Tibial nerve (tissue), 4 donors: ENCODE measurements at regions not wholly inside any gene's neighbourhood (a gene's known extent, or its start where the extent isn't known, plus 50 kb on each side); places are given as distances from the start of the nearest gene placed in this dataset.

Source experiments
- DNase-seq, 2 donors: peaks; one replicate each; pipeline ENCODE4 v3.0.0-alpha.2; 2019; ENCODE audit warnings: low spot score in 2 of 2
- H3K27ac ChIP-seq, 4 donors: fragments of 200-600 bp; sonication (generic) in 3 of 4; one replicate each; pipeline ENCODE4 v1.5.1; 2017 to 2019; ENCODE audit warnings: mild to moderate bottlenecking in 1 of 4
- H3K27me3 ChIP-seq, 2 donors: fragments of 200-600 bp; sonication (generic) in 1 of 2; one replicate each; pipeline versions ENCODE4 v1.5.1 to v1.6.0; 2017 to 2019
- H3K36me3 ChIP-seq, 3 donors: fragments of 200-600 bp; sonication (generic); one replicate each; pipeline ENCODE4 v1.5.1; 2018 to 2019
- H3K4me1 ChIP-seq, 4 donors: fragments of 200-600 bp; sonication (generic) in 3 of 4; one replicate each; pipeline ENCODE4 v1.5.1; 2017 to 2019
- H3K4me3 ChIP-seq, 4 donors: fragments of 200-600 bp; sonication (generic) in 3 of 4; one replicate each; pipeline ENCODE4 v1.5.1; 2017 to 2019; ENCODE audit warnings: mild to moderate bottlenecking in 1 of 4, moderate library complexity in 1 of 4
- H3K9me3 ChIP-seq, 4 donors: fragments of 200-600 bp; sonication (generic) in 3 of 4; one replicate each; pipeline ENCODE4 v1.5.1; 2017 to 2019
- CTCF ChIP-seq, 5 experiments: fragments of 200-600 bp in 3 of 5; fragments of 450-650 bp in 2 of 5; sonication (generic) in 3 of 5; IDR thresholded peaks; one replicate each; pipeline ENCODE4 v1.5.1; 2016 to 2019; ENCODE audit warnings: antibody characterized with exemption in 5 of 5, mild to moderate bottlenecking in 3 of 5, moderate library complexity in 2 of 5
- EP300 ChIP-seq, 2 donors: sonication (generic); formaldehyde crosslinking; IDR thresholded peaks; one replicate each; pipeline ENCODE4 v1.6.1; 2017; ENCODE audit warnings: antibody characterized with exemption in 2 of 2, mild to moderate bottlenecking in 1 of 2
- POLR2A ChIP-seq, 2 donors: fragments of 450-650 bp; IDR thresholded peaks; one replicate each; pipeline ENCODE4 v1.6.1; 2017; ENCODE audit warnings: antibody characterized with exemption in 2 of 2, mild to moderate bottlenecking in 2 of 2, moderate library complexity in 2 of 2
- WGBS, 2 donors: methylation state at CpG; one replicate each; pipeline ENCODE4 v1.1.5; 2018; 5-methylcytosine and 5-hydroxymethylcytosine counted together

- Histone ChIP-seq H3K36me3 (no peaks in the 10 kb centered on the region), H3K27ac (no peak overlapping the region), H3K4me1 (no peaks in the 10 kb centered on the region)
Observed at GRCh38 chr5:72647806-72648205, 140.6 kb upstream of the ZNF366 start.

GRCh38 chr5:72646246-72646866 is 139.1 kb upstream of the ZNF366 start:
- TF ChIP-seq POLR2A (IDR thresholded peaks at IDR 0.05), result no peak
- no peak for TF ChIP-seq EP300 (IDR thresholded peaks at IDR 0.05)
- TF ChIP-seq CTCF (IDR thresholded peaks at IDR 0.05), result no peak
- no peaks in the 10 kb centered on the region for H3K9me3 ChIP-seq
- H3K4me1 ChIP-seq, result no peaks in the 10 kb centered on the region
- H3K27me3 ChIP-seq, result no peaks in the 10 kb centered on the region
- WGBS, 2 donors, result 82 to 85% methylated on average over 2 of the region's 2 CpGs
- no peak overlapping the region for H3K27ac ChIP-seq
- no peaks in the 10 kb centered on the region for H3K36me3 ChIP-seq
- no peak for DNase-seq
- H3K4me3 ChIP-seq, result no peak overlapping the region

More at GRCh38 chr5:72647806-72648205, 140.6 kb upstream of the ZNF366 start:
- TF ChIP-seq POLR2A (IDR thresholded peaks at IDR 0.05), result no peak
- no peak for TF ChIP-seq EP300 (IDR thresholded peaks at IDR 0.05)
- no peak for TF ChIP-seq CTCF (IDR thresholded peaks at IDR 0.05)
- no peaks in the 10 kb centered on the region for H3K27me3 ChIP-seq
- no peak for DNase-seq
- WGBS, 2 donors, result 13 to 31% methylated on average over 2 of the region's 2 CpGs
- no peak overlapping the region for H3K4me3 ChIP-seq
- H3K9me3 ChIP-seq, result no peaks in the 10 kb centered on the region

GRCh38 chr5:72645064-72645846 is 138.0 kb upstream of the ZNF366 start:
- no peaks in the 10 kb centered on the region for H3K4me1 ChIP-seq
- no peak overlapping the region for H3K4me3 ChIP-seq

GRCh38 chr5:72644296-72644695 is 137.1 kb upstream of the ZNF366 start:
- Histone ChIP-seq H3K27ac (no peak overlapping the region), H3K4me3 (no peak overlapping the region), H3K27me3 (no peaks in the 10 kb centered on the region), H3K4me1 (no peaks in the 10 kb centered on the region), H3K36me3 (no peaks in the 10 kb centered on the region), H3K9me3 (no peaks in the 10 kb centered on the region)
- DNase-seq, result no peak
- whole genome bisulfite sequencing, 2 donors, result 83 to 84% methylated on average over 2 of the region's 2 CpGs
- no peak for TF ChIP-seq EP300 (IDR thresholded peaks at IDR 0.05)
- no peak for TF ChIP-seq CTCF (IDR thresholded peaks at IDR 0.05)
- no peak for TF ChIP-seq POLR2A (IDR thresholded peaks at IDR 0.05)

More at GRCh38 chr5:72645064-72645846, 138.0 kb upstream of the ZNF366 start:
- Histone ChIP-seq H3K36me3 (no peaks in the 10 kb centered on the region), H3K27me3 (no peaks in the 10 kb centered on the region), H3K27ac (no peak overlapping the region), H3K9me3 (no peaks in the 10 kb centered on the region)
- WGBS, 2 donors, result 75 to 82% methylated on average over 6 of the region's 6 CpGs
- no peak for DNase-seq
- TF ChIP-seq POLR2A (IDR thresholded peaks at IDR 0.05), result no peak
- TF ChIP-seq EP300 (IDR thresholded peaks at IDR 0.05), result no peak
- no peak for TF ChIP-seq CTCF (IDR thresholded peaks at IDR 0.05)

- no peaks in the 10 kb centered on the region for H3K36me3 ChIP-seq
- H3K4me1 ChIP-seq, result no peaks in the 10 kb centered on the region
- H3K4me3 ChIP-seq, result no peak overlapping the region
- 86 to 95% methylated on average over 2 of the region's 2 CpGs for WGBS, 2 donors
- TF ChIP-seq CTCF (IDR thresholded peaks at IDR 0.05), result no peak
- no peak for TF ChIP-seq EP300 (IDR thresholded peaks at IDR 0.05)
- no peak for TF ChIP-seq POLR2A (IDR thresholded peaks at IDR 0.05)
- H3K27me3 ChIP-seq, result no peaks in the 10 kb centered on the region
- H3K27ac ChIP-seq, result no peak overlapping the region
- H3K9me3 ChIP-seq, result no peaks in the 10 kb centered on the region
- DNase-seq, result no peak
Observed at GRCh38 chr5:72641164-72641563, 134.0 kb upstream of the ZNF366 start.
